ENCODE measurements at regions not wholly inside any gene's neighbourhood (a gene's known extent, or its start where the extent isn't known, plus 50 kb on each side); places are given as distances from the start of the nearest gene placed in this dataset.

DNA sequence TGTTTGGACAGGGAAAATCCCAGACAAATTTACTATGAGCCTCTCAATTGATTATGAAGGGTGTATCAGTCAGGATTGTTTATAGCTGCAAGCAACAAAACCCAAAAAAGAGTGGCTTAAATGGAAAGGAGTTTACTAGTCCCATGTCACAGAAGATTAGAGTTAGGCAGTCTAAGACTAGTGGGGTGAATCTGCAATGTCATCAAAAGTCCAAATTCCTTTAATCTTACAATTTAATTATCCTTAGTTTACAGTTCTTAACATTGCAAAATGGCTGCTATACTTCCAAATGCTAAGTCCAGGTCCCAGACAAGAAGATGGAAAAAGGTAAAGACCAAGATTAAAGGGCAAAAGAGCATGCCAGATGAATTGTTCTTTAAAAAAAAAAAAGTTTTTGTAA, 143.6 kb downstream of the CD47 start:
- ChIA-PET RAD21 (ENCODE audit: unreplicated experiment) (interaction anchor here (0.9 kb wide), 1 partner anchor 9 kb away, joined by 3 read pairs; no protein-coding TSS in a partner anchor), CTCF (no interaction called here), SMC1A (ENCODE audit: uncharacterized antibody, unreplicated experiment) (no interaction called here), POLR2A (no interaction called here)
- FAIRE-seq (no peak), ATAC-seq (no peak), DNase-seq (ENCODE audit: low read depth, low spot score) (no peak)
- Histone ChIP-seq H3K27ac (ENCODE audit: control insufficient read depth, insufficient read depth) (no peak overlapping the region), H3K79me2 (ENCODE audit: control insufficient read depth, insufficient read depth, low read length) (no peaks in the 10 kb centered on the region), H3K27me3 (replicated peaks in 1 of 2; ENCODE audit: control insufficient read depth in 2 of 2, insufficient read depth in 2 of 2, low read length in 1 of 2) (no peaks in the 10 kb centered on the region), H3K4me1 (ENCODE audit: control insufficient read depth, insufficient read depth, low read length) (no peaks in the 10 kb centered on the region), H3K4me2 (ENCODE audit: control insufficient read depth, insufficient read depth) (no peak overlapping the region), H3K9me3 (replicated peaks; ENCODE audit: control insufficient read depth, insufficient read depth, low read length) (no peaks in the 10 kb centered on the region), H3K9ac (ENCODE audit: control insufficient read depth, insufficient read depth, low read length) (no peak overlapping the region), H2AFZ (ENCODE audit: control insufficient read depth, low read depth, low read length) (no peak overlapping the region), H4K20me1 (ENCODE audit: control insufficient read depth, insufficient read depth) (no peaks in the 10 kb centered on the region), H3K4me3 (no peak overlapping the region), H3K36me3 (ENCODE audit: control insufficient read depth in 2 of 2, insufficient read depth in 2 of 2, low read length in 1 of 2) (no peaks in the 10 kb centered on the region)
- TF ChIP-seq RFX5 (IDR thresholded peaks at IDR 0.05; ENCODE audit: low read depth, low read length) (no peak), ZNF274 (IDR thresholded peaks at IDR 0.05; ENCODE audit: insufficient read depth, insufficient read length) (no peak), RUNX3 (IDR thresholded peaks at IDR 0.05; ENCODE audit: low read length) (no peak)
- TF ChIP-seq, protein P1, sequence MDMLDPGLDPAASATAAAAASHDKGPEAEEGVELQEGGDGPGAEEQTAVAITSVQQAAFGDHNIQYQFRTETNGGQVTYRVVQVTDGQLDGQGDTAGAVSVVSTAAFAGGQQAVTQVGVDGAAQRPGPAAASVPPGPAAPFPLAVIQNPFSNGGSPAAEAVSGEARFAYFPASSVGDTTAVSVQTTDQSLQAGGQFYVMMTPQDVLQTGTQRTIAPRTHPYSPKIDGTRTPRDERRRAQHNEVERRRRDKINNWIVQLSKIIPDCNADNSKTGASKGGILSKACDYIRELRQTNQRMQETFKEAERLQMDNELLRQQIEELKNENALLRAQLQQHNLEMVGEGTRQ (IDR thresholded peaks at IDR 0.05; ENCODE audit: borderline replicate concordance, low read depth, low read length), result no peak
- in situ Hi-C loops (cut with MboI) (no loop called here), intact Hi-C loops (cut with micrococcal nuclease; ENCODE audit: unreplicated experiment) (no loop called here)
- no TSS peak for BruUV-seq (replicated peaks)

- Histone ChIP-seq H3K4me1 (ENCODE audit: control insufficient read depth, insufficient read depth, low read length) (no peaks in the 10 kb centered on the region), H3K27ac (ENCODE audit: control insufficient read depth, insufficient read depth) (no peak overlapping the region), H4K20me1 (ENCODE audit: control insufficient read depth, insufficient read depth) (no peaks in the 10 kb centered on the region), H3K4me3 (no peak overlapping the region), H3K9ac (ENCODE audit: control insufficient read depth, insufficient read depth, low read length) (no peak overlapping the region), H3K4me2 (ENCODE audit: control insufficient read depth, insufficient read depth) (no peak overlapping the region), H3K36me3 (ENCODE audit: control insufficient read depth in 2 of 2, insufficient read depth in 2 of 2, low read length in 1 of 2) (no peaks in the 10 kb centered on the region), H2AFZ (ENCODE audit: control insufficient read depth, low read depth, low read length) (no peak overlapping the region), H3K27me3 (replicated peaks in 1 of 2; ENCODE audit: control insufficient read depth in 2 of 2, insufficient read depth in 2 of 2, low read length in 1 of 2) (no peaks in the 10 kb centered on the region), H3K9me3 (replicated peaks; ENCODE audit: control insufficient read depth, insufficient read depth, low read length) (no peaks in the 10 kb centered on the region), H3K79me2 (ENCODE audit: control insufficient read depth, insufficient read depth, low read length) (no peaks in the 10 kb centered on the region)
- ATAC-seq (no peak), FAIRE-seq (no peak), DNase-seq (ENCODE audit: low read depth, low spot score) (no peak)
- ChIA-PET CTCF (no interaction called here), SMC1A (ENCODE audit: uncharacterized antibody, unreplicated experiment) (no interaction called here), RAD21 (ENCODE audit: unreplicated experiment) (no interaction called here), POLR2A (no interaction called here)
- 0% methylated on average over 1 of the region's 1 CpG for WGBS (ENCODE audit: insufficient coverage, insufficient replicate concordance, low lambda C conversion rate, missing lambda C conversion rate)
- no TSS peak for BruUV-seq (replicated peaks)
- in situ Hi-C loops (cut with MboI), result no loop called here
- intact Hi-C loops (cut with micrococcal nuclease; ENCODE audit: unreplicated experiment), result no loop called here
- TF ChIP-seq, protein P2, sequence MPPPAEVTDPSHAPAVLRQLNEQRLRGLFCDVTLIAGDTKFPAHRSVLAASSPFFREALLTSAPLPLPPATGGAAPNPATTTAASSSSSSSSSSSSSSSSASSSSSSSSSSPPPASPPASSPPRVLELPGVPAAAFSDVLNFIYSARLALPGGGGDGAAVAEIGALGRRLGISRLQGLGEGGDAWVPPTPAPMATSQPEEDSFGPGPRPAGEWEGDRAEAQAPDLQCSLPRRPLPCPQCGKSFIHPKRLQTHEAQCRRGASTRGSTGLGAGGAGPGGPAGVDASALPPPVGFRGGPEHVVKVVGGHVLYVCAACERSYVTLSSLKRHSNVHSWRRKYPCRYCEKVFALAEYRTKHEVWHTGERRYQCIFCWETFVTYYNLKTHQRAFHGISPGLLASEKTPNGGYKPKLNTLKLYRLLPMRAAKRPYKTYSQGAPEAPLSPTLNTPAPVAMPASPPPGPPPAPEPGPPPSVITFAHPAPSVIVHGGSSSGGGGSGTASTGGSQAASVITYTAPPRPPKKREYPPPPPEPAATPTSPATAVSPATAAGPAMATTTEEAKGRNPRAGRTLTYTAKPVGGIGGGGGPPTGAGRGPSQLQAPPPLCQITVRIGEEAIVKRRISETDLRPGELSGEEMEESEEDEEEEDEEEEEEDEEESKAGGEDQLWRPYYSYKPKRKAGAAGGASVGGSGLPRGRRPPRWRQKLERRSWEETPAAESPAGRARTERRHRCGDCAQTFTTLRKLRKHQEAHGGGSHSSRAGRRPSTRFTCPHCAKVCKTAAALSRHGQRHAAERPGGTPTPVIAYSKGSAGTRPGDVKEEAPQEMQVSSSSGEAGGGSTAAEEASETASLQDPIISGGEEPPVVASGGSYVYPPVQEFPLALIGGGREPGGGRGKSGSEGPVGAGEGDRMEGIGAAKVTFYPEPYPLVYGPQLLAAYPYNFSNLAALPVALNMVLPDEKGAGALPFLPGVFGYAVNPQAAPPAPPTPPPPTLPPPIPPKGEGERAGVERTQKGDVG (CRISPR knock-in tag; IDR thresholded peaks at IDR 0.05), result no peak
- TF ChIP-seq TCF12 (IDR thresholded peaks at IDR 0.05; ENCODE audit: low read depth, low read length) (no peak), CBX3 (IDR thresholded peaks at IDR 0.05; ENCODE audit: borderline replicate concordance, low read depth) (no peak), ZSCAN29 (IDR thresholded peaks at IDR 0.05) (no peak), CEBPB (IDR thresholded peaks at IDR 0.05; ENCODE audit: borderline replicate concordance in 1 of 2, low read depth in 2 of 2, low read length in 2 of 2) (no peak), MEF2A (IDR thresholded peaks at IDR 0.05; ENCODE audit: insufficient read depth, low read depth, low read length) (no peak), CBX5 (IDR thresholded peaks at IDR 0.05; ENCODE audit: low read depth) (no peak), MTA3 (IDR thresholded peaks at IDR 0.05; ENCODE audit: borderline replicate concordance, low read length) (no peak), MTA2 (IDR thresholded peaks at IDR 0.05; ENCODE audit: low read depth) (no peak), IRF5 (IDR thresholded peaks at IDR 0.05; ENCODE audit: borderline replicate concordance) (no peak)
Observed at GRCh38 chr3:107946700-107947099, 144.1 kb downstream of the CD47 start.

Measured in GM12878 (cell line).